ENCODE measurements at regions not wholly inside any gene's neighbourhood (a gene's known extent, or its start where the extent isn't known, plus 50 kb on each side); places are given as distances from the start of the nearest gene placed in this dataset.

GRCh38 chr5:72628771-72629371 is 121.7 kb upstream of the ZNF366 start:
- ChIA-PET POLR2A (ENCODE audit: partially characterized antibody) (no interaction called here), CTCF (ENCODE audit: partially characterized antibody) (interaction anchor here (0.6 to 2.0 kb wide), 3 partner anchors 18 to 686 kb away, joined by 3 to 7 read pairs (median 4); no protein-coding TSS in a partner anchor)
- Histone ChIP-seq H2BK12ac (ENCODE audit: low read depth, low read length) (no peak overlapping the region), H3K14ac (ENCODE audit: insufficient read length) (no peak overlapping the region), H3K27me3 (replicated peaks in 1 of 4; ENCODE audit: control insufficient read depth in 3 of 4, extremely low read depth in 1 of 4, insufficient read depth in 3 of 4, low read length in 3 of 4) (no peaks in the 10 kb centered on the region), H3K27ac (ENCODE audit: low read depth, low read length) (no peak overlapping the region), H3K4me2 (ENCODE audit: insufficient read depth in 1 of 2, low read depth in 2 of 2, low read length in 2 of 2) (no peak overlapping the region), H3K4ac (replicated peaks; ENCODE audit: insufficient read length, low read depth, low read length) (no peak overlapping the region), H4K20me1 (replicated peaks in 1 of 2; ENCODE audit: control insufficient read depth in 1 of 2, insufficient read depth in 2 of 2, low read length in 2 of 2) (no peaks in the 10 kb centered on the region), H3K9ac (replicated peaks in 1 of 4; ENCODE audit: extremely low read depth in 1 of 4, low read depth in 3 of 4, low read length in 3 of 4) (no peak overlapping the region), H3K4me1 (replicated peaks in 1 of 4; ENCODE audit: control insufficient read depth in 3 of 4, insufficient read depth in 4 of 4, low read length in 3 of 4) (peaks cover 0 to 4% (median under 1%) of the 10 kb centered on the region in 4 experiments; a peak in 5 of 7 replicates), H4K91ac (replicated peaks; ENCODE audit: insufficient read length, low read length) (no peak overlapping the region), H2BK20ac (ENCODE audit: low read length) (no peak overlapping the region), H3K79me1 (ENCODE audit: low read depth, low read length) (no peaks in the 10 kb centered on the region), H3K56ac (replicated peaks; ENCODE audit: insufficient read length, low read depth, low read length) (no peak overlapping the region), H2AFZ (ENCODE audit: low read length) (no peak overlapping the region), H3K23ac (ENCODE audit: insufficient read length) (no peak overlapping the region), H3K4me3 (ENCODE audit: extremely low read depth in 1 of 4, insufficient read depth in 2 of 4, low read depth in 3 of 4, low read length in 4 of 4) (no peak overlapping the region), H3K9me3 (ENCODE audit: insufficient read depth in 2 of 2, low read depth in 1 of 2, low read length in 1 of 2) (no peaks in the 10 kb centered on the region), H4K8ac (ENCODE audit: extremely low read depth, insufficient read depth, low read length) (no peak overlapping the region), H2BK5ac (ENCODE audit: low read depth, low read length) (no peak overlapping the region), H3K23me2 (ENCODE audit: low read depth, low read length) (no peaks in the 10 kb centered on the region; the same call in 1 of the 2 replicates), H3K36me3 (ENCODE audit: control insufficient read depth in 2 of 4, insufficient read depth in 4 of 4, low read length in 3 of 4) (no peaks in the 10 kb centered on the region), H3K18ac (ENCODE audit: extremely low read depth, low read length) (no peak overlapping the region), H2BK120ac (replicated peaks; ENCODE audit: low read depth, low read length) (no peak overlapping the region), H2BK15ac (ENCODE audit: low read length) (no peak overlapping the region), H2AK5ac (ENCODE audit: low read depth, low read length) (no peak overlapping the region), H4K5ac (ENCODE audit: insufficient read length, low read depth, low read length) (no peak overlapping the region), H3K79me2 (ENCODE audit: control insufficient read depth in 1 of 2, insufficient read depth in 2 of 2, low read length in 2 of 2) (no peaks in the 10 kb centered on the region)
- DNase-seq (ENCODE audit: low read depth in 1 of 2, low spot score in 2 of 2) (no peak), FAIRE-seq (no peak)
- 93% methylated on average over 2 of the region's 2 CpGs; no CpG with 5 or more reads in 1 of the 2 experiments for WGBS, 2 experiments (ENCODE audit: extremely low coverage in 1 of 2, insufficient coverage in 1 of 2, insufficient read length in 1 of 2, insufficient replicate concordance in 2 of 2, low coverage in 1 of 2, low lambda C conversion rate in 2 of 2, missing lambda C conversion rate in 1 of 2)
- TF ChIP-seq RAD21 (IDR thresholded peaks at IDR 0.05 in 1 of 2, conservative IDR thresholded peaks at IDR 0.05 in 1 of 2; ENCODE audit: low read depth in 2 of 2, low read length in 2 of 2): no peak
- TF ChIP-seq SP1 (IDR thresholded peaks at IDR 0.05; ENCODE audit: low read depth, low read length): no peak
- no peak for TF ChIP-seq ZNF274 (IDR thresholded peaks at IDR 0.05; ENCODE audit: borderline replicate concordance, extremely low read depth, low read length)
- TF ChIP-seq PHF8 (conservative IDR thresholded peaks at IDR 0.05; ENCODE audit: low read depth, low read length): no peak
- no peak for TF ChIP-seq BCL11A (IDR thresholded peaks at IDR 0.05; ENCODE audit: low read depth in 2 of 2, low read length in 2 of 2)
- TF ChIP-seq RXRA (IDR thresholded peaks at IDR 0.05; ENCODE audit: insufficient read depth, low read depth, low read length): no peak
- TF ChIP-seq NRF1 (IDR thresholded peaks at IDR 0.05; ENCODE audit: low read depth, low read length): no peak
- no peak for TF ChIP-seq CBX8 (IDR thresholded peaks at IDR 0.05; ENCODE audit: borderline replicate concordance, low read depth, low read length)
- no peak for TF ChIP-seq E2F6 (IDR thresholded peaks at IDR 0.05)
- TF ChIP-seq CEBPB (IDR thresholded peaks at IDR 0.05; ENCODE audit: low read depth, low read length): no peak
- no peak for TF ChIP-seq SUZ12 (IDR thresholded peaks at IDR 0.05; ENCODE audit: low read length)
- no peak for TF ChIP-seq ATF3 (IDR thresholded peaks at IDR 0.05; ENCODE audit: insufficient read depth, low read depth, low read length)

Measured in H1 (cell line).